H9 (cell line): ENCODE measurements at regions not wholly inside any gene's neighbourhood (a gene's known extent, or its start where the extent isn't known, plus 50 kb on each side); places are given as distances from the start of the nearest gene placed in this dataset.

ENCODE experiments used
- DNase-seq: peaks from one replicate; pipeline ENCODE4 v3.0.0-alpha.2; 2017
- H2AFZ ChIP-seq: one replicate; pipeline ENCODE4 v1.6.1; 2013; ENCODE audit warnings: mild to moderate bottlenecking, low read length, control low read depth, moderate library complexity
- H2AK5ac ChIP-seq: 2 replicates; pipeline ENCODE4 v1.6.1; 2013; ENCODE audit warnings: low read length, control low read depth, mixed read lengths; ENCODE audit not compliant: insufficient read length
- H2BK120ac ChIP-seq: one replicate; pipeline ENCODE4 v1.6.1; 2013; ENCODE audit warnings: low read depth, mild to moderate bottlenecking, low read length, control low read depth, inconsistent platforms; ENCODE audit not compliant: poor library complexity, severe bottlenecking
- H2BK12ac ChIP-seq: 2 replicates; pipeline ENCODE4 v1.6.1; 2013; ENCODE audit warnings: low read length, control low read depth, mixed read lengths, low read depth; ENCODE audit not compliant: insufficient read length
- H2BK15ac ChIP-seq: 2 replicates; pipeline ENCODE4 v1.6.1; 2013; ENCODE audit warnings: low read depth, low read length, control low read depth
- H2BK20ac ChIP-seq: one replicate; pipeline ENCODE4 v1.6.1; 2013; ENCODE audit warnings: low read depth, mild to moderate bottlenecking, low read length, control low read depth, inconsistent platforms; ENCODE audit not compliant: poor library complexity, severe bottlenecking
- H2BK5ac ChIP-seq: 2 replicates; pipeline ENCODE4 v1.6.1; 2013; ENCODE audit warnings: low read length, control low read depth, mixed read lengths; ENCODE audit not compliant: insufficient read length
- H3K14ac ChIP-seq: 2 replicates; pipeline ENCODE4 v1.6.1; 2013; ENCODE audit warnings: low read length, control low read depth; ENCODE audit not compliant: insufficient read depth
- H3K18ac ChIP-seq: 2 replicates; pipeline ENCODE4 v1.6.1; 2013; ENCODE audit warnings: low read depth, mild to moderate bottlenecking, mixed read lengths, low read length, control low read depth; ENCODE audit not compliant: insufficient read length
- H3K23ac ChIP-seq: 2 replicates; pipeline ENCODE4 v1.6.1; 2013; ENCODE audit warnings: low read length, control low read depth, mixed read lengths, low read depth; ENCODE audit not compliant: insufficient read length
- H3K23me2 ChIP-seq: 2 replicates; pipeline ENCODE4 v1.6.1; 2013; ENCODE audit warnings: low read depth, mild to moderate bottlenecking, mixed read lengths, low read length, control low read depth; ENCODE audit not compliant: insufficient read length, poor library complexity, severe bottlenecking
- H3K27ac ChIP-seq: 2 replicates; pipeline ENCODE4 v1.5.1; 2013; ENCODE audit warnings: low read length, control low read depth, mixed read lengths, low read depth; ENCODE audit not compliant: insufficient read length
- H3K27me3 ChIP-seq: 2 replicates; pipeline ENCODE4 v1.6.1; 2013; ENCODE audit warnings: low read length, control low read depth, inconsistent platforms; ENCODE audit not compliant: insufficient read depth
- H3K4ac ChIP-seq: 2 replicates; pipeline ENCODE4 v1.6.1; 2013; ENCODE audit warnings: low read depth, mild to moderate bottlenecking, control low read depth, inconsistent platforms, low read length, moderate library complexity
- H3K4me1 ChIP-seq: 2 replicates; pipeline ENCODE4 v1.6.1; 2013; ENCODE audit warnings: low read length, control low read depth, inconsistent platforms; ENCODE audit not compliant: insufficient read depth
- H3K4me2 ChIP-seq: 2 replicates; pipeline ENCODE4 v1.6.1; 2013; ENCODE audit warnings: low read length, control low read depth, mixed read lengths; ENCODE audit not compliant: insufficient read length, insufficient read depth
- H3K56ac ChIP-seq: 2 replicates; pipeline ENCODE4 v1.6.1; 2013; ENCODE audit warnings: low read depth, mild to moderate bottlenecking, mixed read lengths, low read length, control low read depth; ENCODE audit not compliant: insufficient read length
- H3K79me1 ChIP-seq: 2 replicates; pipeline ENCODE4 v1.6.1; 2013; ENCODE audit warnings: low read depth, mild to moderate bottlenecking, moderate library complexity, low read length, control low read depth, inconsistent platforms; ENCODE audit not compliant: insufficient read depth, poor library complexity, severe bottlenecking
- H3K79me2 ChIP-seq: 2 replicates; pipeline ENCODE4 v1.6.1; 2013; ENCODE audit warnings: low read length, control low read depth, inconsistent platforms; ENCODE audit not compliant: insufficient read depth
- H3K9ac ChIP-seq: 2 replicates; pipeline ENCODE4 v1.6.1; 2013; ENCODE audit warnings: low read length, control low read depth, mixed read lengths; ENCODE audit not compliant: insufficient read length; ENCODE audit errors: extremely low read depth
- H3K9me3 ChIP-seq: one replicate; pipeline ENCODE4 v1.6.1; 2013; ENCODE audit warnings: low read depth, low read length, inconsistent platforms; ENCODE audit not compliant: control insufficient read depth
- H3T11ph ChIP-seq: one replicate; pipeline ENCODE4 v1.6.1; 2013; ENCODE audit warnings: mild to moderate bottlenecking, low read length, control low read depth, inconsistent platforms
- H4K20me1 ChIP-seq: one replicate; pipeline ENCODE4 v1.6.1; 2013; ENCODE audit not compliant: control insufficient read depth, insufficient read length, insufficient read depth
- H4K5ac ChIP-seq: 2 replicates; pipeline ENCODE4 v1.6.1; 2013; ENCODE audit warnings: low read depth, mild to moderate bottlenecking, mixed read lengths, low read length, control low read depth; ENCODE audit not compliant: insufficient read length
- H4K8ac ChIP-seq: replicated peaks from 2 replicates; pipeline ENCODE4 v1.6.1; 2013; ENCODE audit warnings: low read length, control low read depth, mixed read lengths, low read depth; ENCODE audit not compliant: insufficient read length
- H4K91ac ChIP-seq: 2 replicates; pipeline ENCODE4 v1.6.1; 2013; ENCODE audit warnings: low read depth, mild to moderate bottlenecking, moderate library complexity, mixed read lengths, low read length, control low read depth; ENCODE audit not compliant: insufficient read length
- H3K27ac Mint-ChIP-seq, 3 experiments: 2 replicates in 2 of 3; 3 replicates in 1 of 3; pipeline ENCODE4 v1.8.0; 2020 to 2021; ENCODE audit warnings: mixed read lengths in 3 of 3, mild to moderate bottlenecking in 1 of 3, moderate library complexity in 1 of 3
- H3K27me3 Mint-ChIP-seq: 2 replicates; pipeline ENCODE4 v1.8.0; 2021; ENCODE audit warnings: low read depth, mild to moderate bottlenecking, moderate library complexity, mixed read lengths
- H3K36me3 Mint-ChIP-seq, 3 experiments: 2 replicates in 2 of 3; 3 replicates in 1 of 3; pipeline ENCODE4 v1.8.0; 2020 to 2021; ENCODE audit warnings: low read depth in 3 of 3, mixed read lengths in 3 of 3; ENCODE audit not compliant: insufficient read depth in 1 of 3
- H3K4me1 Mint-ChIP-seq, 2 experiments: 2 replicates each; pipeline ENCODE4 v1.8.0; 2020; ENCODE audit warnings: mixed read lengths in 2 of 2
- H3K4me3 Mint-ChIP-seq, 2 experiments: 2 replicates in 1 of 2; 3 replicates in 1 of 2; pipeline ENCODE4 v1.8.0; 2020 to 2021; ENCODE audit warnings: mild to moderate bottlenecking in 2 of 2, mixed read lengths in 2 of 2, moderate library complexity in 1 of 2
- H3K9me3 Mint-ChIP-seq, 2 experiments: 2 replicates in 1 of 2; 3 replicates in 1 of 2; pipeline ENCODE4 v1.8.0; 2020; ENCODE audit warnings: mild to moderate bottlenecking in 2 of 2, mixed read lengths in 2 of 2, moderate library complexity in 1 of 2
- CTCF ChIP-seq: fragments of 200-600 bp; sonication (generic); conservative IDR thresholded peaks from 3 replicates; pipeline ENCODE4 v1.8.0; 2021; ENCODE audit warnings: antibody characterized with exemption, mild to moderate bottlenecking
- WGBS: extraction: QIAGEN DNeasy Blood & Tissue Kit; methylation state at CpG from one replicate; pipeline ENCODE4 v1.1.7; 2013; ENCODE audit warnings: missing lambda C conversion rate, low lambda C conversion rate, mixed read lengths; ENCODE audit not compliant: insufficient read length; ENCODE audit errors: extremely low coverage; 5-methylcytosine and 5-hydroxymethylcytosine counted together

- H3K79me1 ChIP-seq, result no peaks in the 10 kb centered on the region
- no peak overlapping the region for H3K4me2 ChIP-seq
- H3K14ac ChIP-seq, result no peak overlapping the region
- no peak overlapping the region for H2BK120ac ChIP-seq
- H2BK5ac ChIP-seq, result no peak overlapping the region
- no peaks in the 10 kb centered on the region for H4K20me1 ChIP-seq
- no peaks in the 10 kb centered on the region for H3K36me3 Mint-ChIP-seq
- H3K27me3 ChIP-seq, result no peaks in the 10 kb centered on the region
- no peak overlapping the region for H3K23ac ChIP-seq
- DNase-seq, result no peak
- WGBS, result no CpG with 5 or more reads among the region's 14 CpGs
- no peak overlapping the region for H2BK15ac ChIP-seq
- no peak overlapping the region for H2BK12ac ChIP-seq
- H3K56ac ChIP-seq, result no peak overlapping the region
- H3K4me1 Mint-ChIP-seq, result no peaks in the 10 kb centered on the region
- no peaks in the 10 kb centered on the region; a peak in 1 of 5 replicates for H3K9me3 Mint-ChIP-seq
- H3K79me2 ChIP-seq, result no peaks in the 10 kb centered on the region
- H4K91ac ChIP-seq, result no peak overlapping the region
- peaks cover 5% of the 10 kb centered on the region for H3K27me3 Mint-ChIP-seq
- H4K8ac ChIP-seq, result no peak overlapping the region
- H3T11ph ChIP-seq, result no peak overlapping the region
- no peak overlapping the region for H2AFZ ChIP-seq
- no peak for TF ChIP-seq CTCF
- no peak overlapping the region for H2BK20ac ChIP-seq
- no peak overlapping the region for H3K9ac ChIP-seq
- no peak overlapping the region for H3K27ac ChIP-seq
- H3K23me2 ChIP-seq, result no peaks in the 10 kb centered on the region
- no peak overlapping the region for H3K4ac ChIP-seq
- no peak overlapping the region for H3K27ac Mint-ChIP-seq
- no peak overlapping the region for H2AK5ac ChIP-seq
- H3K4me1 ChIP-seq, result no peaks in the 10 kb centered on the region
- no peaks in the 10 kb centered on the region for H3K9me3 ChIP-seq
- H4K5ac ChIP-seq, result no peak overlapping the region
- no peak overlapping the region for H3K18ac ChIP-seq
- no peak overlapping the region for H3K4me3 Mint-ChIP-seq
These were observed 209.0 kb downstream of the THBS2 start for GRCh38 chr6:169044381-169045230.
